Endothelial cell of umbilical vein (primary cell): ENCODE measurements at regions not wholly inside any gene's neighbourhood (a gene's known extent, or its start where the extent isn't known, plus 50 kb on each side); places are given as distances from the start of the nearest gene placed in this dataset.

Source experiments
- BruUV-seq: library from RNA; stranded (reverse); fragments of 400-500 nt; replicated peaks from 2 replicates; lab custom pipeline; 2021; lab: Mats Ljungman, UMichigan
- CTCF ChIA-PET: fragments of 300-600, 350-600 bp; sonication (Branson Sonifier 250); formaldehyde crosslinking; loops from one replicate; lab custom pipeline; 2021; ENCODE audit warnings: antibody characterized with exemption, inconsistent platforms; lab: Charles Lee
- POLR2A ChIA-PET: fragments of 300-600, 350-600 bp; sonication (Branson Sonifier 250); formaldehyde crosslinking; loops from one replicate; lab custom pipeline; 2021; ENCODE audit warnings: antibody characterized with exemption, inconsistent platforms; lab: Charles Lee
- DNase-seq: peaks from one replicate; pipeline ENCODE4 v3.0.0-alpha.2; 2011; ENCODE audit warnings: low read depth, low spot score
- FAIRE-seq: peaks from 2 replicates; lab custom pipeline; 2011; peaks lifted over from hg19 to GRCh38; lab: Jason Lieb, UNC
- H2AFZ ChIP-seq: 2 replicates; pipeline ENCODE4 v1.6.0; 2012; ENCODE audit warnings: low read depth, low read length, control low read depth, inconsistent platforms
- H3K27ac ChIP-seq: 2 replicates; pipeline ENCODE4 v1.5.1; 2011; ENCODE audit warnings: low read depth, mild to moderate bottlenecking, control low read depth, low read length, moderate library complexity; ENCODE audit not compliant: insufficient read depth
- H3K27me3 ChIP-seq, 2 experiments: 2 replicates each; pipeline versions ENCODE4 v1.6.0 to v1.6.1; 2011; ENCODE audit warnings: low read length in 2 of 2, mixed read lengths in 1 of 2; ENCODE audit not compliant: control insufficient read depth in 2 of 2, insufficient read depth in 2 of 2
- H3K36me3 ChIP-seq, 2 experiments: 2 replicates in 1 of 2; 3 replicates in 1 of 2; pipeline ENCODE4 v1.5.1; 2011; ENCODE audit warnings: low read length in 2 of 2, mild to moderate bottlenecking in 1 of 2, moderate library complexity in 1 of 2; ENCODE audit not compliant: control insufficient read depth in 2 of 2, insufficient read depth in 2 of 2; ENCODE audit errors: extremely low read depth in 1 of 2
- H3K4me1 ChIP-seq: 3 replicates; pipeline ENCODE4 v1.5.1; 2011; ENCODE audit warnings: mild to moderate bottlenecking, low read length; ENCODE audit not compliant: control insufficient read depth, insufficient read depth; ENCODE audit errors: extremely low read depth
- H3K4me2 ChIP-seq: 2 replicates; pipeline ENCODE4 v1.6.1; 2011; ENCODE audit warnings: low read length, control low read depth, mixed read lengths; ENCODE audit not compliant: insufficient read depth
- H3K4me3 ChIP-seq, 3 experiments: fragments of 200-600 bp in 1 of 3; sonication (generic), shearing (Covaris generic) in 1 of 3; replicated peaks in 1 of 3; 2 replicates each; pipeline ENCODE4 v1.5.1; 2011 to 2016; ENCODE audit warnings: control low read depth in 3 of 3, low read length in 3 of 3, mild to moderate bottlenecking in 2 of 3, inconsistent platforms in 1 of 3, low read depth in 1 of 3, moderate library complexity in 1 of 3; ENCODE audit not compliant: insufficient read depth in 1 of 3
- H3K79me2 ChIP-seq: 2 replicates; pipeline ENCODE4 v1.6.0; 2012; ENCODE audit warnings: low read length, inconsistent platforms; ENCODE audit not compliant: control insufficient read depth, insufficient read depth
- H3K9ac ChIP-seq: replicated peaks from 2 replicates; pipeline ENCODE3; 2011; ENCODE audit warnings: low read length, control low read depth; ENCODE audit not compliant: insufficient read depth; ENCODE audit errors: extremely low read depth
- H3K9me1 ChIP-seq: replicated peaks from 3 replicates; pipeline ENCODE4 v1.6.0; 2011; ENCODE audit warnings: mild to moderate bottlenecking, low read length; ENCODE audit not compliant: control insufficient read depth, insufficient read depth; ENCODE audit errors: extremely low read depth
- H3K9me3 ChIP-seq: replicated peaks from 2 replicates; pipeline ENCODE4 v1.5.1; 2012; ENCODE audit warnings: low read length, inconsistent platforms; ENCODE audit not compliant: control insufficient read depth, insufficient read depth
- H4K20me1 ChIP-seq: replicated peaks from 2 replicates; pipeline ENCODE3; 2011; ENCODE audit warnings: mild to moderate bottlenecking, low read length; ENCODE audit not compliant: control insufficient read depth, insufficient read depth; ENCODE audit errors: extremely low read depth
- CTCF ChIP-seq, 2 donors: IDR thresholded peaks; 1 replicate in 1 of 2; 2 replicates in 1 of 2; pipeline ENCODE4 v1.5.1; 2011; ENCODE audit warnings: low read length in 2 of 2, mild to moderate bottlenecking in 2 of 2, moderate library complexity in 2 of 2, control low read depth in 1 of 2, inconsistent platforms in 1 of 2, low read depth in 1 of 2; ENCODE audit not compliant: insufficient read depth in 1 of 2; ENCODE audit errors: extremely low read depth in 1 of 2
- EZH2 ChIP-seq: IDR thresholded peaks from 2 replicates; pipeline ENCODE4 v1.6.1; 2012; ENCODE audit warnings: borderline replicate concordance, low read depth, mild to moderate bottlenecking, moderate library complexity, low read length, inconsistent platforms; ENCODE audit not compliant: severe bottlenecking
- FOS ChIP-seq: IDR thresholded peaks from 2 replicates; pipeline ENCODE4 v1.6.1; 2011; ENCODE audit warnings: mild to moderate bottlenecking, low read length, moderate library complexity, borderline replicate concordance; ENCODE audit not compliant: insufficient read depth
- JUN ChIP-seq: IDR thresholded peaks from 2 replicates; pipeline ENCODE4 v1.6.1; 2011; ENCODE audit warnings: borderline replicate concordance, low read depth; ENCODE audit not compliant: insufficient read length, insufficient read depth
- MAX ChIP-seq: IDR thresholded peaks from 2 replicates; pipeline ENCODE4 v1.6.1; 2011; ENCODE audit not compliant: insufficient read depth, insufficient read length
- MYC ChIP-seq: IDR thresholded peaks from one replicate; pipeline ENCODE4 v1.6.1; 2011; ENCODE audit warnings: mild to moderate bottlenecking, low read depth, low read length
- POLR2A ChIP-seq: IDR thresholded peaks from 2 replicates; pipeline ENCODE4 v1.6.1; 2012; ENCODE audit warnings: low read depth, mild to moderate bottlenecking, control low read depth, low read length
- POLR2AphosphoS5 ChIP-seq: IDR thresholded peaks from 2 replicates; pipeline ENCODE4 v1.6.1; 2012; ENCODE audit warnings: low read depth, mild to moderate bottlenecking, control low read depth, low read length, moderate library complexity; ENCODE audit not compliant: insufficient read depth
- dilution Hi-C: fragments of 300-500 bp; cut with MboI; formaldehyde crosslinking; loops from one replicate; pipeline ENCODE4 v1.15.0; 2019; ENCODE audit warnings: low sequenced_read_pairs; ENCODE audit not compliant: extremely low pct_ligation_motif_present
- intact Hi-C: fragments of 100-400 bp; cut with micrococcal nuclease; formaldehyde crosslinking; loops from one replicate; pipeline ENCODE4 v1.10.0; 2022

GRCh38 chr1:199946305-199947155, 81.0 kb upstream of the NR5A2 start:
- H3K9ac ChIP-seq = no peak overlapping the region
- TF ChIP-seq JUN = no peak
- no peak for TF ChIP-seq MYC
- no peak for TF ChIP-seq POLR2A
- TF ChIP-seq FOS = no peak
- H3K4me2 ChIP-seq = no peak overlapping the region
- FAIRE-seq (no peak), DNase-seq (no peak)
- intact Hi-C loops (no loop called here), dilution Hi-C loops (no loop called here)
- no peaks in the 10 kb centered on the region for H3K9me1 ChIP-seq
- peaks cover 0 to 2% of the 10 kb centered on the region in 2 experiments for H3K27me3 ChIP-seq
- POLR2A ChIA-PET = no interaction called here
- no peaks in the 10 kb centered on the region for H3K9me3 ChIP-seq
- H3K79me2 ChIP-seq = no peaks in the 10 kb centered on the region
- no peaks in the 10 kb centered on the region for H3K36me3 ChIP-seq
- no TSS peak for BruUV-seq
- CTCF ChIA-PET = interaction anchor here (1.1 to 1.5 kb wide), 4 partner anchors 16 to 330 kb away, joined by 3 to 5 read pairs (median 4); no protein-coding TSS in a partner anchor
- H3K4me3 ChIP-seq = no peak overlapping the region
- no peak overlapping the region for H2AFZ ChIP-seq
- H3K27ac ChIP-seq = no peak overlapping the region
- H3K4me1 ChIP-seq = no peaks in the 10 kb centered on the region
- no peaks in the 10 kb centered on the region for H4K20me1 ChIP-seq

GRCh38 chr1:199948587-199949280, 78.8 kb upstream of the NR5A2 start:
- H3K27me3 ChIP-seq = peaks cover 0 to 2% of the 10 kb centered on the region in 2 experiments
- BruUV-seq = no TSS peak
- intact Hi-C loops (no loop called here), dilution Hi-C loops (no loop called here)
- no peaks in the 10 kb centered on the region for H4K20me1 ChIP-seq
- H3K36me3 ChIP-seq = no peaks in the 10 kb centered on the region
- H2AFZ ChIP-seq = peak overlapping the region; percentile 73
- no peak overlapping the region for H3K4me3 ChIP-seq
- POLR2A ChIA-PET = no interaction called here
- no peak overlapping the region for H3K27ac ChIP-seq
- H3K9ac ChIP-seq = no peak overlapping the region
- no peaks in the 10 kb centered on the region for H3K79me2 ChIP-seq
- TF ChIP-seq MAX (no peak), POLR2AphosphoS5 (no peak), CTCF (IDR thresholded peaks at IDR 0.05; ENCODE audit: extremely low read depth in 1 of 2, insufficient read depth in 1 of 2, low read depth in 1 of 2, low read length in 2 of 2) (no peak), FOS (no peak), MYC (no peak), JUN (no peak), EZH2 (no peak), POLR2A (no peak)
- no peak overlapping the region for H3K4me2 ChIP-seq
- CTCF ChIA-PET = interaction anchor here (0.7 kb wide), 1 partner anchor 11 kb away, joined by 4 read pairs; no protein-coding TSS in a partner anchor
- no peaks in the 10 kb centered on the region for H3K9me1 ChIP-seq
- FAIRE-seq = no peak
- no peaks in the 10 kb centered on the region for H3K9me3 ChIP-seq
- no peaks in the 10 kb centered on the region for H3K4me1 ChIP-seq
- peak; percentile 31 for DNase-seq
